Frontal cortex (tissue), 3 donors: ENCODE measurements at regions not wholly inside any gene's neighbourhood (a gene's known extent, or its start where the extent isn't known, plus 50 kb on each side); places are given as distances from the start of the nearest gene placed in this dataset.

Experiments
- DNase-seq, 2 donors: peaks; one replicate each; pipeline ENCODE4 v3.0.0; 2012; ENCODE audit warnings: low spot score in 2 of 2
- FAIRE-seq: peaks from 2 replicates; lab custom pipeline; 2012; peaks lifted over from hg19 to GRCh38; lab: Jason Lieb, UNC
- donor health status: control.
- donor health status: control.
- donor health status: control.

DNA sequence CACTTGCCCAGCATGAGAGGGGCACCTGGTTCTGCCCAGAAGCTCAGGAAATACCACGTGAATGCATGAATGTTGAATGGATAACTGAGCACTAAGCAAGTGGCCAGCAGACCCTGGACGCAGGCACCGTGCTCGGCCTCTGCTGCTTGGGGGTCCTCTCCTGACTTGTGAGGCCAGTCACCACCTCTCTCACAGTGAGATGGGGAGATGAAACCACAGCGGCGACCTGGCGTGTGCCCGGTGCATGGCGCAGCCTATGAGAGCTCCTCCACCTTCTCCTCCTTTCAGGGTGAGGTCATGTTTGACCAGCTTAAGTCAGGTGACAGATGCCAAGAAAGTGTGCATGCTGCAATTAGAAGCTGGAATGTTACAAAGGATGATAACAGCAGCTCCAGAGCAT lies 75.5 kb downstream of the HMX1 start:
- no peak for FAIRE-seq
- no peak for DNase-seq

DNA sequence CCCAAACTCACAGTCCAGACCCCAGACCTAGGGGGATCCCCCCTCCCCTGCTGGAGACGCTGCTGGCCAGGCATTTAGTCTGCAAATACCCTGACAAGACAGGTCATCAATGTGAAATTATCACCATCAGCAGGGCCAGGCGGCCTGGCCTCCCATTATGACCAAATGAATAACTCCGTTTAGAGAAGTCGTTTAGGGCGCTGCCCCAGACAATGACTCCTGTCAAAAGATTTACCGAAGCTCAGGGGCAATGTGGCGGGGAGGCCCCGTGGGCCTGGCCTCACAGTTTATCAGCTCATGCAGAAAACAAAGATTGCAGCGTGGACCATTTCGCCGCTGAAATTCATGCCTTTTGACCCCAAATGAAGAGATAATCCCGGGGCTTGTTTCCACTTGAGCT lies 76.5 kb downstream of the HMX1 start:
- DNase-seq (no peak), FAIRE-seq (no peak)

- FAIRE-seq, result no peak
These were observed 77.1 kb downstream of the HMX1 start for GRCh38 chr4:8794491-8794890.

GRCh38 chr4:8793571-8794160 lies 78.0 kb downstream of the HMX1 start:
- DNase-seq, result no peak

More at GRCh38 chr4:8794491-8794890, 77.1 kb downstream of the HMX1 start:
- DNase-seq, result no peak

GRCh38 chr4:8792491-8792890 lies 79.1 kb downstream of the HMX1 start:
- FAIRE-seq, result no peak
- DNase-seq, result no peak

More at GRCh38 chr4:8793571-8794160, 78.0 kb downstream of the HMX1 start:
- FAIRE-seq, result no peak

GRCh38 chr4:8791609-8792008 lies 80.0 kb downstream of the HMX1 start:
- no peak for DNase-seq
- FAIRE-seq, result no peak

DNA sequence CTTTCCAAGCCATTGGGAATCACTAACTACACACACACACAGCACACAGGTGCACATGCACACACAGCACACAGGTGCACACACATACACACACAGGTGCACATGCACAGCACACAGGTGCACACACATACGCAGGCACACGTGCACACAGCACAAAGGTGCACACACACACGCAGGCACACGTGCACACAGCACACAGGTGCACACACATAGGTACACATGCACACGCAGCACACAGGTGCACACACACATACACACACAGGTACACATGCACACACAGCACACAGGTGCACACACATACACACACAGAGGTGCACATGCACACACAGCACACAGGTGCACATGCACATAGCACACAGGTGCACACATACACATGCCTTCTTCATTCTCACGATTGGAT lies 80.9 kb downstream of the HMX1 start:
- FAIRE-seq (no peak), DNase-seq (no peak)

GRCh38 chr4:8788174-8788573 lies 83.5 kb downstream of the HMX1 start:
- FAIRE-seq, result no peak
- no peak for DNase-seq

- FAIRE-seq, result no peak
These were observed 85.5 kb downstream of the HMX1 start for GRCh38 chr4:8786166-8786565.

DNA sequence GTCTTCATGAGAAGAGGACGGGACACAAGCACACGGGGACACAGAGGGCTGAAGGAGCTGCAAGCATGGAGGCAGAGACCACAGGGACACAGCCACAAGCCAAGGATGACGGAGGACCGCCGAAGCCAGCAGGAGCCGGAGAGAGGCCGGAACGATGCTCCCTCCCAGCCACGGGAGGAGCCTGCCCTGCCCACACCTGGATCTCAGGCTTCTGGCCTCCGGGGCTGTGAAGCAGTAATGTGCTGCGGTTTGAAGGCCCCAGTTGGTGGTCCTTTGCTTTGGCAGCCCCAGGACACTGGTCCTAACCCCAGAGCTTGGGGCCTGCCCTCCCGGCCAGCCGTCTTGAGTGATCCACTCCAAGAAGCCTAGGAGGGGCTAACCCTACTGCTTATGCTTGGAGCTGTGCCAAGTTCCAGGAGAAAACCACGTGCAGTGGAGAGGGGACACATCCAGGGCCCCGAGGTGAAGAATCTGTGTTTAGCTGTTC lies 85.9 kb downstream of the HMX1 start:
- no peak for FAIRE-seq

More at GRCh38 chr4:8786166-8786565, 85.5 kb downstream of the HMX1 start:
- DNase-seq, result no peak

DNA sequence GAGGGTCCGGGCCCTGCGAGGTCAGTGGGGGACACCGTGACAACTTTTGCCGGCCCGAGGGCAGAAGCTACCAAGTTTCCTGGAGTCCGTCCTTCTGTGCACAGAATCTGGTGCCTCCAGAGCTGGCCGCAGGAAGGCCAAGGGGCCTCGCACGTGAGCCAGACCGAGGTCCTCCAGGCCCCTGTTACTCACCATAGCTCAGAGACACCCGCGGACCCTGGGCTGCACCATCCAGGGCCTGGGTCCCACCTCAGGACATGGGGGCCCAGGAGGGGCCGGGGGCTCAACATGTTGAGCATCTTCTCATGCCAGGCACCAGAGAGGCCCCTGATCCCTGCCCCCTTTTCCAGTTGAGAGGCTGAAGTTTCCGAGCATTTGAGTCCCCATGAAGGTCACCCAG lies 87.9 kb downstream of the HMX1 start:
- no peak for FAIRE-seq

More for the DNA sequence above, 85.9 kb downstream of the HMX1 start:
- no peak for DNase-seq

DNA sequence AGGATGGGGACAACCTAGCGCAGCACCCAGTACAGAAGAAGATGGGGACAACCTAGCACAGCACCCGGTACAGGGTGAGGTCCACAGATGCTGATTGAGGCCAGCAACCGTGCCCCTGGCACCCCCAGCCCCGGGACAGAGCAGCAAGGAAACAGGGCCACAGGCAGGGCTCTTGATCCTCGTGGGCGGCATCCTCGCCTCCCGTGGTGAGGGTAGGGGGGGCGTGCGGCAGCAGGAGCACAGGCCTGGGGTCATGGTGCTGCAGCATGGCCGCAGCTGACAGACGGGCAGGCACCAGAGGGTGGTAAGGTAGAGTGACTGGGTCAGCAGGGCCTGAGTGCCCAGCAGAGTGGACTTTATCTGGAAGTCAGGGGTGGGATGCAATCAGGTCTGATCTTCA lies 89.5 kb downstream of the HMX1 start:
- no peak for FAIRE-seq
- no peak for DNase-seq

More for the DNA sequence above, 87.9 kb downstream of the HMX1 start:
- DNase-seq, result no peak

DNA sequence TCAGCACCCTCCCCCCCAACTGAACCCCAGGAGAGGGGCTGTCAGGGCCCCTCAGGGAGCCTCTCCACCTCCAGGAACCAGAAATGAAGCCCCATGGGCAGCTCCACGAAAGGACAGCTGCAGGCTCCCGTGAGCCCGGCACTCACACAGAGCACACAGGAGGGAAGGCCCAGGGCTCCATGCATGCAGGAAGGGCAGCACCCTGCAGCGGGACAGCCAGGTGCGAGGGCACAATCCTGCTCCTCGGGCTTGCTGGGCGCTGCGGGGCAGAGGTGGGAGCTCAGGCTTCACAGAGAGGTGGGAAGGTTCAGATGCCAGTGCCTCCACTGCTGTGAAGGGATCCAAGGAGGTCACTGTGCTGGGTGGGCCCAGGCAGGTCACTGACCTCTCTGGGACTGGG lies 90.0 kb downstream of the HMX1 start:
- no peak for FAIRE-seq

GRCh38 chr4:8780596-8781368 lies 90.9 kb downstream of the HMX1 start:
- DNase-seq (no peak), FAIRE-seq (no peak)

More for the DNA sequence above, 90.0 kb downstream of the HMX1 start:
- no peak for DNase-seq

GRCh38 chr4:8780086-8780485 lies 91.6 kb downstream of the HMX1 start:
- FAIRE-seq (no peak), DNase-seq (no peak)

- FAIRE-seq (no peak), DNase-seq (no peak)
These were observed 92.1 kb downstream of the HMX1 start for GRCh38 chr4:8779490-8779932.

- no peak for FAIRE-seq
- no peak for DNase-seq
These were observed 92.9 kb downstream of the HMX1 start for GRCh38 chr4:8778760-8779159.

DNA sequence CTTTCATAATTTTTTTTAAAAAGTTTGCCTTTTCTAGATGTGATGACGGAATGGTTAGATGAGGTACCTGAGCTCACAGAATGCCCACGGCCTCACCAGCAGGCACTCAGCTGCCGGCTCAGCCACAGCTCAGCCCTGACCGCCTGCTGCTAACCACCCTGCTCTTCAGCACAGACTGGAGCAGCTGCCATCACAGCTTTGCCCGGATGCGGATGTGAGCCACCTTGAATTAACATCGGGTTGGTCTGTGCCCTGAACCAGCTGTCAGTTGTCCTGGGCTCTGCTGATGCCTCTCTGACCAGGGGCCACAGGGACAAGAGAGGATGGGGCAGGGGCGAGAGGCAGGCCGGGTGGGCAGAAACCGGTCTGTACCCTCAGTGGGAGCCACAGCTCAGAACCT lies 93.3 kb downstream of the HMX1 start:
- no peak for DNase-seq

GRCh38 chr4:8777320-8778196 lies 94.1 kb downstream of the HMX1 start:
- DNase-seq, result peak in 1 of 2 donors; percentile 39
- no peak for FAIRE-seq

More for the DNA sequence above, 93.3 kb downstream of the HMX1 start:
- no peak for FAIRE-seq

DNA sequence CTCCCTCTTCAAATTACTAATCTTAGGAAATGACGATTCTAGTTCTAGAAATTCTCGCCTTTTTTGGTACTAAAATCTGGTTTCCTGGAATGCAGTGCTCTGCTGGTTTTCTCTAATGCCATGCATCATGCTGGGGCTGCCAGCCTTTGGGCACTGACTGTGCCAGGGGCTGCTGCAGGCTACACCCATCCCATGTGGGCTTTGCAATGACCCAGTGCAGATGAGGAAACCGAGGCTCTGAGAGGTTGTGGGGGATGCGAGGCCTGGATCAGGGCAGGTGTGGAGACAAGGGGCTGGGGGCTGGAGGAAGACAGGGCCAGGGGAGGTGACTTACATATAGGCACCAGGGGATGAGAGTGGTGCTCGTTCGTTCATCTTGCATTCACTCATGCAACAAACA lies 95.3 kb downstream of the HMX1 start:
- FAIRE-seq, result no peak

More for the DNA sequence above, 95.3 kb downstream of the HMX1 start:
- no peak for DNase-seq
